H1 (cell line): ENCODE measurements at regions not wholly inside any gene's neighbourhood (a gene's known extent, or its start where the extent isn't known, plus 50 kb on each side); places are given as distances from the start of the nearest gene placed in this dataset.

Experiments
- CTCF ChIA-PET: fragments of 300-600 bp; sonication (Branson Sonifier 250); formaldehyde crosslinking; loops from one replicate; lab custom pipeline; 2021; ENCODE audit not compliant: partially characterized antibody; lab: Charles Lee
- POLR2A ChIA-PET: fragments of 300-600 bp; sonication (Branson Sonifier 250); formaldehyde crosslinking; loops from one replicate; lab custom pipeline; 2021; ENCODE audit warnings: inconsistent platforms; ENCODE audit not compliant: partially characterized antibody; lab: Charles Lee
- DNase-seq, 2 experiments: peaks; one replicate each; pipeline versions ENCODE4 v3.0.0 to v3.0.0-alpha.2; 2010 to 2022; ENCODE audit warnings: low spot score in 2 of 2, low read depth in 1 of 2, mixed read lengths in 1 of 2
- FAIRE-seq: peaks from 2 replicates; lab custom pipeline; 2011; peaks lifted over from hg19 to GRCh38; lab: Jason Lieb, UNC
- H2AFZ ChIP-seq: 2 replicates; pipeline ENCODE4 v1.8.1; 2012; ENCODE audit warnings: low read length, inconsistent platforms
- H2AK5ac ChIP-seq: 2 replicates; pipeline ENCODE4 v1.6.1; 2013; ENCODE audit warnings: low read depth, low read length
- H2BK120ac ChIP-seq: replicated peaks from 2 replicates; pipeline ENCODE3; 2013; ENCODE audit warnings: low read depth, low read length, inconsistent platforms
- H2BK12ac ChIP-seq: 2 replicates; pipeline ENCODE4 v1.6.1; 2013; ENCODE audit warnings: low read depth, low read length
- H2BK15ac ChIP-seq: 2 replicates; pipeline ENCODE4 v1.6.1; 2013; ENCODE audit warnings: low read length
- H2BK20ac ChIP-seq: 2 replicates; pipeline ENCODE4 v1.6.1; 2013; ENCODE audit warnings: low read length
- H2BK5ac ChIP-seq: 2 replicates; pipeline ENCODE4 v1.6.1; 2013; ENCODE audit warnings: low read depth, low read length
- H3K14ac ChIP-seq: 2 replicates; pipeline ENCODE4 v1.6.1; 2013; ENCODE audit warnings: inconsistent platforms; ENCODE audit not compliant: insufficient read length
- H3K18ac ChIP-seq: 2 replicates; pipeline ENCODE4 v1.6.1; 2013; ENCODE audit warnings: low read length; ENCODE audit errors: extremely low read depth
- H3K23ac ChIP-seq: 2 replicates; pipeline ENCODE4 v1.6.1; 2013; ENCODE audit warnings: inconsistent platforms; ENCODE audit not compliant: insufficient read length
- H3K23me2 ChIP-seq: 2 replicates; pipeline ENCODE4 v1.6.1; 2013; ENCODE audit warnings: low read depth, low read length
- H3K27ac ChIP-seq: 2 replicates; pipeline ENCODE4 v1.6.1; 2011; ENCODE audit warnings: low read depth, low read length, inconsistent platforms
- H3K27me3 ChIP-seq, 4 experiments: replicated peaks in 1 of 4; 1 replicate in 1 of 4; 2 replicates in 3 of 4; pipeline versions ENCODE4 v1.6.1 to v1.8.1; 2011 to 2013; ENCODE audit warnings: low read length in 3 of 4, mild to moderate bottlenecking in 3 of 4, inconsistent platforms in 2 of 4, mixed read lengths in 2 of 4, moderate library complexity in 1 of 4; ENCODE audit not compliant: control insufficient read depth in 3 of 4, insufficient read depth in 3 of 4; ENCODE audit errors: extremely low read depth in 1 of 4
- H3K36me3 ChIP-seq, 4 experiments: 2 replicates each; pipeline versions ENCODE4 v1.6.1 to v1.8.1; 2011 to 2013; ENCODE audit warnings: mild to moderate bottlenecking in 4 of 4, low read length in 3 of 4, moderate library complexity in 2 of 4, control low read depth in 1 of 4, inconsistent platforms in 1 of 4; ENCODE audit not compliant: insufficient read depth in 4 of 4, control insufficient read depth in 2 of 4
- H3K4ac ChIP-seq: replicated peaks from 2 replicates; pipeline ENCODE3; 2013; ENCODE audit warnings: low read length, low read depth, mixed read lengths, inconsistent platforms; ENCODE audit not compliant: insufficient read length
- H3K4me1 ChIP-seq, 4 experiments: replicated peaks in 1 of 4; 1 replicate in 1 of 4; 2 replicates in 3 of 4; pipeline versions ENCODE4 v1.6.1 to v1.8.1; 2011 to 2013; ENCODE audit warnings: low read length in 3 of 4, inconsistent platforms in 2 of 4, mixed read lengths in 1 of 4; ENCODE audit not compliant: insufficient read depth in 4 of 4, control insufficient read depth in 3 of 4
- H3K4me2 ChIP-seq, 2 experiments: 2 replicates each; pipeline versions ENCODE4 v1.6.1 to v1.8.1; 2011 to 2013; ENCODE audit warnings: low read depth in 2 of 2, low read length in 2 of 2, control low read depth in 1 of 2, inconsistent platforms in 1 of 2, mild to moderate bottlenecking in 1 of 2; ENCODE audit not compliant: insufficient read depth in 1 of 2
- H3K4me3 ChIP-seq, 4 experiments: fragments of 200-600, 300-600 bp in 1 of 4; sonication (generic), shearing (Covaris generic), sonication (Bioruptor Twin) in 1 of 4; 2 replicates each; pipeline versions ENCODE4 v1.5.1 to v1.8.1; 2011 to 2016; ENCODE audit warnings: low read length in 4 of 4, low read depth in 3 of 4, control low read depth in 2 of 4, inconsistent platforms in 2 of 4, mild to moderate bottlenecking in 2 of 4, mixed read lengths in 1 of 4, moderate library complexity in 1 of 4; ENCODE audit not compliant: insufficient read depth in 2 of 4; ENCODE audit errors: extremely low read depth in 1 of 4
- H3K56ac ChIP-seq: replicated peaks from 2 replicates; pipeline ENCODE3; 2013; ENCODE audit warnings: low read depth, mild to moderate bottlenecking, mixed read lengths, low read length, inconsistent platforms; ENCODE audit not compliant: insufficient read length
- H3K79me1 ChIP-seq: 2 replicates; pipeline ENCODE4 v1.6.1; 2013; ENCODE audit warnings: low read depth, low read length, control low read depth
- H3K79me2 ChIP-seq, 2 experiments: 2 replicates each; pipeline versions ENCODE4 v1.6.1 to v1.8.1; 2012 to 2013; ENCODE audit warnings: low read length in 2 of 2, mild to moderate bottlenecking in 2 of 2, inconsistent platforms in 1 of 2; ENCODE audit not compliant: insufficient read depth in 2 of 2, control insufficient read depth in 1 of 2
- H3K9ac ChIP-seq, 4 experiments: replicated peaks in 1 of 4; 1 replicate in 1 of 4; 2 replicates in 3 of 4; pipeline versions ENCODE4 v1.6.1 to v1.8.1; 2011 to 2013; ENCODE audit warnings: low read depth in 3 of 4, low read length in 3 of 4, control low read depth in 2 of 4, mild to moderate bottlenecking in 2 of 4, moderate library complexity in 2 of 4, inconsistent platforms in 1 of 4; ENCODE audit errors: extremely low read depth in 1 of 4
- H3K9me3 ChIP-seq, 2 experiments: 2 replicates each; pipeline versions ENCODE4 v1.6.1 to v1.8.1; 2012 to 2013; ENCODE audit warnings: mild to moderate bottlenecking in 2 of 2, moderate library complexity in 2 of 2, control low read depth in 1 of 2, inconsistent platforms in 1 of 2, low read depth in 1 of 2, low read length in 1 of 2, mixed read lengths in 1 of 2; ENCODE audit not compliant: insufficient read depth in 2 of 2
- H4K20me1 ChIP-seq, 2 experiments: replicated peaks in 1 of 2; 2 replicates each; pipeline versions ENCODE3 to v1.8.1; 2011 to 2013; ENCODE audit warnings: inconsistent platforms in 2 of 2, low read length in 2 of 2, mild to moderate bottlenecking in 1 of 2; ENCODE audit not compliant: insufficient read depth in 2 of 2, control insufficient read depth in 1 of 2
- H4K5ac ChIP-seq: 2 replicates; pipeline ENCODE4 v1.6.1; 2013; ENCODE audit warnings: low read length, low read depth, mixed read lengths, inconsistent platforms; ENCODE audit not compliant: insufficient read length
- H4K8ac ChIP-seq: 2 replicates; pipeline ENCODE4 v1.8.0; 2013; ENCODE audit warnings: mild to moderate bottlenecking, moderate library complexity, low read length, inconsistent platforms; ENCODE audit not compliant: insufficient read depth; ENCODE audit errors: extremely low read depth
- H4K91ac ChIP-seq: replicated peaks from 2 replicates; pipeline ENCODE3; 2013; ENCODE audit warnings: low read length, mixed read lengths, inconsistent platforms; ENCODE audit not compliant: insufficient read length
- WGBS, 2 experiments: shearing (Covaris generic) in 1 of 2; methylation state at CpG; one replicate each; pipeline versions ENCODE4 v1.1.6 to v1.1.7; 2013 to 2015; ENCODE audit warnings: low lambda C conversion rate in 2 of 2, mixed read lengths in 2 of 2, inconsistent platforms in 1 of 2, low coverage in 1 of 2, missing lambda C conversion rate in 1 of 2; ENCODE audit not compliant: insufficient replicate concordance in 2 of 2, insufficient coverage in 1 of 2, insufficient read length in 1 of 2; ENCODE audit errors: extremely low coverage in 1 of 2, missing lambda C conversion rate in 1 of 2; 5-methylcytosine and 5-hydroxymethylcytosine counted together
- TF ChIP-seq, protein P1 (sequence below): fragments of 300-600 bp; sonication (generic); IDR thresholded peaks from 2 replicates; pipeline ENCODE4 v1.7.1; 2012; ENCODE audit warnings: low read length, moderate library complexity, mild to moderate bottlenecking, inconsistent platforms; ENCODE audit not compliant: insufficient replicate concordance

DNA sequence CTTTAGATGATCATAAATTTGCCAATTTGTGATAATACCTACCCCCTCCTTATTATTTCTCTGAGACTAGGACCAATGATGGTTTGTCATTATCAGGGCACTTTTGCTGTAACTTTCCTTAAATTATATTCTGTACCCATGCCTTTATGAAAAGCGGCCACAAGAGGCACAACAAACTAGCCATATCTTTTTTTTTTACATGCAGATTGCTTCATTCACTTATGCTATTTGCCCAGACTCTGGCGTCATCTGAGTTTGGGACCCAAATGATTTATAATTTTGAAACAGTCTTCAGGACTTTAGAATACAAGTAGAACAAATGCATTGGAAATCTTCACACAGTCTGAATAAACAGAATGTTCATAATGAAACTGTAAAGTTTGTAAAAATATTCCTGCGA lies 408.1 kb downstream of the MAT2B start:
- H3K23me2 ChIP-seq: no peaks in the 10 kb centered on the region
- H4K20me1 ChIP-seq: no peaks in the 10 kb centered on the region
- ChIA-PET POLR2A (no interaction called here), CTCF (interaction anchor here (1.5 kb wide), 1 partner anchor 40 kb away, joined by 3 read pairs; no protein-coding TSS in a partner anchor)
- no peak overlapping the region for H3K18ac ChIP-seq
- no peaks in the 10 kb centered on the region; a peak in 1 of 4 replicates for H3K9me3 ChIP-seq
- no peak overlapping the region for H4K8ac ChIP-seq
- peaks cover 3 to 10% (median 6%) of the 10 kb centered on the region in 4 experiments; a peak in 6 of 7 replicates for H3K4me1 ChIP-seq
- no peak overlapping the region for H2BK20ac ChIP-seq
- no peak overlapping the region for H4K91ac ChIP-seq
- H3K36me3 ChIP-seq: no peaks in the 10 kb centered on the region
- no peak overlapping the region for H3K27ac ChIP-seq
- H3K4me2 ChIP-seq: no peak overlapping the region
- no peak overlapping the region for H3K23ac ChIP-seq
- no peak overlapping the region for H2AK5ac ChIP-seq
- no peak overlapping the region for H3K56ac ChIP-seq
- H2BK15ac ChIP-seq: no peak overlapping the region
- no peak overlapping the region for H2BK120ac ChIP-seq
- H3K79me2 ChIP-seq: no peaks in the 10 kb centered on the region
- H2BK12ac ChIP-seq: no peak overlapping the region
- no peak overlapping the region for H2AFZ ChIP-seq
- H3K9ac ChIP-seq: no peak overlapping the region
- H3K27me3 ChIP-seq: no peaks in the 10 kb centered on the region
- DNase-seq: no peak
- WGBS, 2 experiments: 86% methylated on average over 3 of the region's 3 CpGs; no CpG with 5 or more reads in 1 of the 2 experiments
- no peak overlapping the region for H4K5ac ChIP-seq
- H3K79me1 ChIP-seq: no peaks in the 10 kb centered on the region
- FAIRE-seq: no peak
- H3K4ac ChIP-seq: no peak overlapping the region
- no peak overlapping the region for H2BK5ac ChIP-seq
- H3K4me3 ChIP-seq: no peak overlapping the region
- H3K14ac ChIP-seq: no peak overlapping the region
- TF ChIP-seq, protein P1, sequence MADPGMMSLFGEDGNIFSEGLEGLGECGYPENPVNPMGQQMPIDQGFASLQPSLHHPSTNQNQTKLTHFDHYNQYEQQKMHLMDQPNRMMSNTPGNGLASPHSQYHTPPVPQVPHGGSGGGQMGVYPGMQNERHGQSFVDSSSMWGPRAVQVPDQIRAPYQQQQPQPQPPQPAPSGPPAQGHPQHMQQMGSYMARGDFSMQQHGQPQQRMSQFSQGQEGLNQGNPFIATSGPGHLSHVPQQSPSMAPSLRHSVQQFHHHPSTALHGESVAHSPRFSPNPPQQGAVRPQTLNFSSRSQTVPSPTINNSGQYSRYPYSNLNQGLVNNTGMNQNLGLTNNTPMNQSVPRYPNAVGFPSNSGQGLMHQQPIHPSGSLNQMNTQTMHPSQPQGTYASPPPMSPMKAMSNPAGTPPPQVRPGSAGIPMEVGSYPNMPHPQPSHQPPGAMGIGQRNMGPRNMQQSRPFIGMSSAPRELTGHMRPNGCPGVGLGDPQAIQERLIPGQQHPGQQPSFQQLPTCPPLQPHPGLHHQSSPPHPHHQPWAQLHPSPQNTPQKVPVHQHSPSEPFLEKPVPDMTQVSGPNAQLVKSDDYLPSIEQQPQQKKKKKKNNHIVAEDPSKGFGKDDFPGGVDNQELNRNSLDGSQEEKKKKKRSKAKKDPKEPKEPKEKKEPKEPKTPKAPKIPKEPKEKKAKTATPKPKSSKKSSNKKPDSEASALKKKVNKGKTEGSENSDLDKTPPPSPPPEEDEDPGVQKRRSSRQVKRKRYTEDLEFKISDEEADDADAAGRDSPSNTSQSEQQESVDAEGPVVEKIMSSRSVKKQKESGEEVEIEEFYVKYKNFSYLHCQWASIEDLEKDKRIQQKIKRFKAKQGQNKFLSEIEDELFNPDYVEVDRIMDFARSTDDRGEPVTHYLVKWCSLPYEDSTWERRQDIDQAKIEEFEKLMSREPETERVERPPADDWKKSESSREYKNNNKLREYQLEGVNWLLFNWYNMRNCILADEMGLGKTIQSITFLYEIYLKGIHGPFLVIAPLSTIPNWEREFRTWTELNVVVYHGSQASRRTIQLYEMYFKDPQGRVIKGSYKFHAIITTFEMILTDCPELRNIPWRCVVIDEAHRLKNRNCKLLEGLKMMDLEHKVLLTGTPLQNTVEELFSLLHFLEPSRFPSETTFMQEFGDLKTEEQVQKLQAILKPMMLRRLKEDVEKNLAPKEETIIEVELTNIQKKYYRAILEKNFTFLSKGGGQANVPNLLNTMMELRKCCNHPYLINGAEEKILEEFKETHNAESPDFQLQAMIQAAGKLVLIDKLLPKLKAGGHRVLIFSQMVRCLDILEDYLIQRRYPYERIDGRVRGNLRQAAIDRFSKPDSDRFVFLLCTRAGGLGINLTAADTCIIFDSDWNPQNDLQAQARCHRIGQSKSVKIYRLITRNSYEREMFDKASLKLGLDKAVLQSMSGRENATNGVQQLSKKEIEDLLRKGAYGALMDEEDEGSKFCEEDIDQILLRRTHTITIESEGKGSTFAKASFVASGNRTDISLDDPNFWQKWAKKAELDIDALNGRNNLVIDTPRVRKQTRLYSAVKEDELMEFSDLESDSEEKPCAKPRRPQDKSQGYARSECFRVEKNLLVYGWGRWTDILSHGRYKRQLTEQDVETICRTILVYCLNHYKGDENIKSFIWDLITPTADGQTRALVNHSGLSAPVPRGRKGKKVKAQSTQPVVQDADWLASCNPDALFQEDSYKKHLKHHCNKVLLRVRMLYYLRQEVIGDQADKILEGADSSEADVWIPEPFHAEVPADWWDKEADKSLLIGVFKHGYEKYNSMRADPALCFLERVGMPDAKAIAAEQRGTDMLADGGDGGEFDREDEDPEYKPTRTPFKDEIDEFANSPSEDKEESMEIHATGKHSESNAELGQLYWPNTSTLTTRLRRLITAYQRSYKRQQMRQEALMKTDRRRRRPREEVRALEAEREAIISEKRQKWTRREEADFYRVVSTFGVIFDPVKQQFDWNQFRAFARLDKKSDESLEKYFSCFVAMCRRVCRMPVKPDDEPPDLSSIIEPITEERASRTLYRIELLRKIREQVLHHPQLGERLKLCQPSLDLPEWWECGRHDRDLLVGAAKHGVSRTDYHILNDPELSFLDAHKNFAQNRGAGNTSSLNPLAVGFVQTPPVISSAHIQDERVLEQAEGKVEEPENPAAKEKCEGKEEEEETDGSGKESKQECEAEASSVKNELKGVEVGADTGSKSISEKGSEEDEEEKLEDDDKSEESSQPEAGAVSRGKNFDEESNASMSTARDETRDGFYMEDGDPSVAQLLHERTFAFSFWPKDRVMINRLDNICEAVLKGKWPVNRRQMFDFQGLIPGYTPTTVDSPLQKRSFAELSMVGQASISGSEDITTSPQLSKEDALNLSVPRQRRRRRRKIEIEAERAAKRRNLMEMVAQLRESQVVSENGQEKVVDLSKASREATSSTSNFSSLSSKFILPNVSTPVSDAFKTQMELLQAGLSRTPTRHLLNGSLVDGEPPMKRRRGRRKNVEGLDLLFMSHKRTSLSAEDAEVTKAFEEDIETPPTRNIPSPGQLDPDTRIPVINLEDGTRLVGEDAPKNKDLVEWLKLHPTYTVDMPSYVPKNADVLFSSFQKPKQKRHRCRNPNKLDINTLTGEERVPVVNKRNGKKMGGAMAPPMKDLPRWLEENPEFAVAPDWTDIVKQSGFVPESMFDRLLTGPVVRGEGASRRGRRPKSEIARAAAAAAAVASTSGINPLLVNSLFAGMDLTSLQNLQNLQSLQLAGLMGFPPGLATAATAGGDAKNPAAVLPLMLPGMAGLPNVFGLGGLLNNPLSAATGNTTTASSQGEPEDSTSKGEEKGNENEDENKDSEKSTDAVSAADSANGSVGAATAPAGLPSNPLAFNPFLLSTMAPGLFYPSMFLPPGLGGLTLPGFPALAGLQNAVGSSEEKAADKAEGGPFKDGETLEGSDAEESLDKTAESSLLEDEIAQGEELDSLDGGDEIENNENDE: no peak
